Right renal cortex interstitium (tissue), 3 donors: ENCODE measurements at regions not wholly inside any gene's neighbourhood (a gene's known extent, or its start where the extent isn't known, plus 50 kb on each side); places are given as distances from the start of the nearest gene placed in this dataset.
A peak's percentile ranks its signal among the peaks of the same experiment; 100 is the strongest.

ENCODE experiments used
- DNase-seq, 3 donors: peaks; one replicate each; pipeline ENCODE4 v3.0.0-alpha.2; 2013; ENCODE audit warnings: low read depth in 3 of 3, low spot score in 2 of 3

GRCh38 chr9:90394871-90395270, 247.8 kb downstream of the DIRAS2 start:
- DNase-seq, result no peak

- no peak for DNase-seq
Measured at GRCh38 chr9:90400091-90400490, 242.5 kb downstream of the DIRAS2 start.

DNA sequence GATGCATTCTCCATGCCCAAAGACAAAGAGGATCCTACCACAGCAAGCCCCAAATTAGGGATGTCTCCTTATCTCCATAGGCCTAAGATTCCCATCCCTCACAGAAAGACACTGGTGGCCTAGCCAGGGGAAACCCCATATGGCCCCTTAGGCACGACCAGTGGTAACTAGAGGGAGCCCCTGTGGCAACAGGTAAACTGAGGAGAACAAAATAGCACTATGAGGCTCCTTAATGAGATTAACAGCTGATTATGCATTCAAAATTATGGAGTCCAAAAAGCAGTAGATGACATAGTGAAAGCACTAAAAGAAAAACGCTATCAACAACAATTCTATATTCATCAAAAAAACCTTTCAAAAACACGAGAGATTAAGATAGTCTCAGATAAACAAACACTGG, 234.0 kb downstream of the DIRAS2 start:
- DNase-seq, result no peak

DNA sequence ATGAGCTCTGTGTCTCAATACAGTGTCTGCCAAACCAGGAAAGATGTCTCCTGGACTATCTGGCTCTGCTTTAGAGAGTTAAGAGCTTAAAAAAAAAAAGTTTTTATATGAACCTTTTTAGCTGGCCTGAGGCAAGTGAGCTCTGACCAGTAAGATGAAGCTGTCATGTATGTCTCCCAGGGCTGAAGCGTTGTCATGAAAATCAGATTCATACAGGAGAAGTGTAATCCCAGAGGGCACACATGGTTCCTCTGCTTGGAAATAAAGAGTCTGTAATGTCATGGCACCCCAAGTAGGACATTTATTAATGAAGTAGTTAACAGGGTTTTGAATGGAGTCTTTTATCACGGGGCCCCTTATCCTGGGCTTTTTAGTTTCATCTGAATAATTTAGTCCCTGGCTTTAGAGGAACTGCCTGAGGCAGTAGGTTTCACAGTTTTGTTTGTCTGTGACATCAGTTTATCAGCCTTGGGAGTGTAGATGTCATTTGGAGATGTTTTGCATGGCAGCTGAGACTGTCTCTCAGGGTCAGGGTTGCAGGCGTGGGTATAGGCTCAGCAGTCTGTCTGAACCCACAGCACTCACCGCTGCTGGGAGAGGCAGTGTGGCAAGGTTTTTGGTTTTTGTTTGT, 223.3 kb downstream of the DIRAS2 start:
- no peak for DNase-seq

DNA sequence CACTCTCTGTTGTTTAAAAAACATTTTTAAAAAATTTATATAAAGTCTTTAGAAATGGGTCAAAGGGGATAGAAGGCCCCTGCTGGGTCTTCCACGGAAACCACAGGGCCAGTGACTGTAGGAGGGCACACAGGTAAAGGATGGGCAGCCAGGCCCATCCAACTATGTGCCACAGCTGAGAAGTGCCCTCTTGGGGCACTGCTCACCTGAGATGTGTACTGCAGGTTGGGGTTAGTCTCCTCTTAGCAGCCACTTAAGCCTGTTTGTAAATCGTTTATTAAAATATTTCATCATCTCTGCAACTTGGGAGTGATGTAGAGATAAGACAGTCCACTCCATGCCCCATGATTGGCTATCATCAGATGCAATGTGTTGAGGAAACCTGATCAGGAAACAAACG, 222.4 kb downstream of the DIRAS2 start:
- no peak for DNase-seq

DNA sequence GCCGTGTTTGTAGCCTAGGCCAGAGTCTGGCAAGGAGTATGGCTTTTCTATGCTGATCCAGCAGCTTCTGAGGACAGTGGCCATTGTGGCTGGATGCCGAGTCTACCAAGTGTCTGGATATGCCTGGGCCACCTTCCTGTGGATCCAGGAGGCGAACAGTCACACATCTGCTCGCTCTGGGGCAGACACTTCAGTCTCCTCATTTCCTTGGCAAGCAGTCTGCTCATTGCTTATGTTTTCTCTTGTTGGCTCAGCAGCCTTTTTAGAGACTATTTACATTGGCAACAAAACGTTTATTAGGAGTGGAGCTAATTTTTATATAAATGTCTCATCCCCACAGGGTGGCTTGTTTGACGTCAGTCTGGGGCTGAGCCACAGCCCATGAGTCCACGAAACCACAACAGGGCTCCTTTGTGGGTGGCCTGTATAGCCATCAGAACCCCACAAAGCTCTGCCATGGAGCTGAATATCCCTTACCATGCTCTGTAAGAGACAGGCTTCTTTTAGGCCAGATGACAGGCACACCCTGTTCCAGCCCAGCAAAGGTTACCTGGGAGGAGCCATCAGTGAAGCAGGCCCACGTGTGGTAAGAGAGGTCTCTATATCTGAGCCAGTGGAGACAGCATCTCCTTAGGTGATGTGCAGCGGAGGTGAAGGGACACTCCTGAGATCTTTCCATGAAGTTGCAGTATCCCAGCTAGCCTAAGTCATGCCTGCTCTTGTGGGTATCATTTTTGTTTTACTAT, 221.7 kb downstream of the DIRAS2 start:
- no peak for DNase-seq

DNA sequence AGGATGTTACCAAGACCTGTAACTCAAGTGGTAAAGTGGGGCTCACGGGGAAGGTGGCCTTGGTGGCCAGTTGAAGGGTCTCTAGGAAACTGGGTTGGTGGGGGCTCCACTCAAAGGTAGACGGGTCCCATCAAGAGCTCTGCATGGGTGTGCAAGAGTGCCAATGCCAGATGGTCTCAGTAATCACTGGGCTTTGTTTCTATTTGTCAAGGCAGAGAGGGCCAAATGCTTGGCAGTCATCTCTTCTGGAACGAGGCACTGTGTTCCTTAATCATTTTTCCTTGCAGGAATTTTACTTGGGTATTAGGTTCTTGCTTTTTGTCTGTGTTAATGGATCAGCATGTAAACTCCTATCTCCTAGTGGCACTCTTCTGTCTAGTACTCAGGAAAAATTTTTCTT, 220.8 kb downstream of the DIRAS2 start:
- DNase-seq, result no peak

GRCh38 chr9:90423661-90424193, 218.9 kb downstream of the DIRAS2 start:
- DNase-seq, result no peak

GRCh38 chr9:90428517-90428916, 214.1 kb downstream of the DIRAS2 start:
- DNase-seq, result no peak

GRCh38 chr9:90432951-90433350, 209.7 kb downstream of the DIRAS2 start:
- DNase-seq, result no peak

- peak; percentile 67 to 78 (median 70) for DNase-seq
Measured at GRCh38 chr9:90433398-90433941, 209.2 kb downstream of the DIRAS2 start.

GRCh38 chr9:90441814-90442213, 200.8 kb downstream of the DIRAS2 start:
- DNase-seq, result no peak

GRCh38 chr9:90442723-90443122, 199.9 kb downstream of the DIRAS2 start:
- DNase-seq, result no peak

- no peak for DNase-seq
Measured at GRCh38 chr9:90444609-90445204, 197.9 kb downstream of the DIRAS2 start.

DNA sequence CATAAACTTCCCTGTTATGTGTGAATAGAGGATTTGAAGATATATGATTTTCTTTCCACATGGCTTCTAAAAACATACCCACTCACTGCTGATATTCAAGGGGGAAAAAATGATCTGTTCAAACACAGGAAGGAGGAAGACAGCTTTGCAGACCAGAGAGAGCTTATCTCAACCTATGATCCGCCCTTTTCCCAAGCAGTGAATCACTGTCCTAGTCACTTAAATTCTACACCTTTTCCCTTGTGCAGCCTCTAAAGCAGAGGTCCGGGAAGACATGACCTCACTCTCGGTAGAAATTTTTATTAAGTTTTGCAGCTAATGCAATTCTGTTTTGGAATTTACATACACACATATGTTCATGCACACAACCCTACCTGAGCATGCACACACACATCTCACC, 197.2 kb downstream of the DIRAS2 start:
- DNase-seq, result no peak

- no peak for DNase-seq
Measured at GRCh38 chr9:90446200-90446948, 196.2 kb downstream of the DIRAS2 start.

DNA sequence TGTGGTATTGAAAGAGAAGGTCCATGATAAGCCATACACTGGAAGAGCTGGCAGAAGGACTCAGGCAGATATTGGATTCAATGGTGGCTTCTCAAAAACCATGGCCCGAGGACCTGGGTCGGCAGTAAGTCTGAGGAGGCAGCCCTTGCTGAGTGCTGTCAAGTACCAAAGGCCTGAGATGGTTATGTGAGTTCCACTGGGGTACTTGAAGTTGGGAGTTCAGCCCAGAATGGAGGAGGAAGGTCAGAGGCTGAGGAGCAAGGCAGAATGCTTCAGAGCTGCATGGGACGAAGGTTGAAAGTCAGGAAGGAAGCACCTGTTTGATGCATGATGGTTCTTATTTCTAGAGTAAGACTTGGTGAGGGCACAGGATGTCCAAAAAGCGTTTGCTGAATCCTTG, 194.9 kb downstream of the DIRAS2 start:
- DNase-seq, result no peak

DNA sequence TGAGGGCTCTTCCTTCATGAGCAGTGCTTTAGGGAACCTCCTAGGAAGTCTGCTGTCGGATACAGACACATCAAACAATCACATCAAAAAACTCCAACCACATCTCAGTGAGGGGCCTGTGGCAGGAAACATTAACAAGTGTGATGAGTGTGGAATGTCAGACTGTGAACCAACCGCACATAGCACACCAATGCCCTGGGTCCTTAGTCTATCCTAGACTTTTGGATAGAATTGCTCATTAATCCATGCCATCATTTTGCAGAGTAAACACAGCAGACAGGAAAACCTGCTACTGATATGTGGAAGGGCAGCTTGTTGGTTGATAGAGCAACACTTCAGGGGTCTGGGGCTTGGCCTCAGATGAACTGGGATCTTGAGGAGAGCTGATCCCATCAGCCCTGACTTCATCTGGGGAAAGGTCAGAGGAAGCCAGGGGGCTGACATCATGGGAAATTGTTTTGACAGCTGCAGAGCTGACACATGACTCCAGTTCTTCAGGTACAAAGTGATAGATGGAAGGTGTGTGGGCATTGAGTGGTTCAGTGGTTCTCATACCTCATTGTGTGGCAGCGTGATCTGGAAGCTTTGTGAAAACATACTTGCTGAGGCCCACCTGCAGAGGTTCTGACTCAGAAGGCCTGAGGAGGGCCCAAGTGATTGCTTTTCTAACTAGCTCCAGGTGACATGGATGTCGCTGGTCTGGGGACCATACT, 193.3 kb downstream of the DIRAS2 start:
- DNase-seq, result no peak

GRCh38 chr9:90451804-90452203, 190.8 kb downstream of the DIRAS2 start:
- DNase-seq, result no peak

DNA sequence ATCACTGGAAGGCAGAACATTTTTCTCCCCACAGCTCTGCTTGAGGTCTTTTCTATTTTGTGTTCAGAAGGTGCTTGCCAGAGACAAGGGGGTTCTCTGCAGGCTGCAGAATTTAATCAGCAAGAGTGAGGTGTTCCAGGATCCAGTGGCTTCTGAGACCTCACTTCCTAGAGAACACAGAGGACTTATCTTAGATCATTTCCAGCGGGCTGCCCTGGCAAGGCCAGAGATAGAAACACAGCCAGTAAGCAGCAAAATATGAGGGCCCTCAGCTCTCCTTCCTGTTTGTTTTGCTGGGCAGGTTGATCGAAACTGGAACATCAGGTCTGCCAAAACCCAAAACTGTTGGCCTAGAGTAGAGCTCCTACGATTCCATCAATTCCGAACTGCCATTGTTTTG, 187.3 kb downstream of the DIRAS2 start:
- DNase-seq, result no peak
